ENCODE measurements at regions not wholly inside any gene's neighbourhood (a gene's known extent, or its start where the extent isn't known, plus 50 kb on each side); places are given as distances from the start of the nearest gene placed in this dataset.
"Not testable (repeated sequence)": the region's sequence is repeated elsewhere in the genome, so short reads cannot be mapped to it uniquely, and the experiment has no call there.

DNA sequence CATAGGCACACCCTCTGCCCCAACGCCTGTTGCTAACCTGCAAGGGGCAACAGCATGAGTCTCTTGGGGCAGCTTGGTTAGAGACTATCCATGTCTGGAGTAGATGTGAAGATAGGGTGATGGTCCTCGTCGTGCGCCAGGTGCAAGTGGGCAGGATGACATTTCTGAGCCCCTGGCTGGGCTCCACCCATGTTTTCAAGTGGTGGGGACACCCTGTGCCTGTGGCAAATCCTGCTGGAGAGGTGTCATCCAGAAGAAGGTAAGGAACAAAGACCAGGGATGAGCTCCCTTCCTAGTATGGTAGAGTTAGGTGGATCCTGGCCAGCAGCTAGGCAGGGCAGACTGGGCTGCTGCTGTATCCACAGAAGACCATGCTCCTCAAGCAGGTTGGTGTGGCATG, 152.6 kb downstream of the ABHD5 start:
- TF ChIP-seq EZH2 (IDR thresholded peaks at IDR 0.05; ENCODE audit: low read length) = no peak
- DNase-seq (ENCODE audit: low read depth, low spot score) (no peak), FAIRE-seq (no peak)
- Histone ChIP-seq H4K20me1 (ENCODE audit: control insufficient read depth, extremely low read depth, insufficient read depth, low read length) (no peaks in the 10 kb centered on the region), H3K27me3 (ENCODE audit: control insufficient read depth, extremely low read depth, insufficient read depth, low read length) (peaks cover 4% of the 10 kb centered on the region), H3K9me3 (ENCODE audit: control insufficient read depth, low read depth, low read length) (no peaks in the 10 kb centered on the region), H3K79me2 (ENCODE audit: control insufficient read depth, insufficient read depth, low read length) (no peaks in the 10 kb centered on the region), H3K27ac (ENCODE audit: control insufficient read depth, insufficient read depth, low read length) (no peak overlapping the region), H3K9ac (ENCODE audit: control insufficient read depth, extremely low read depth, insufficient read depth, low read length) (no peak overlapping the region), H3K4me3 (ENCODE audit: control insufficient read depth in 2 of 3, extremely low read depth in 1 of 3, insufficient read depth in 2 of 3, low read depth in 1 of 3, low read length in 3 of 3) (no peak overlapping the region), H3K4me1 (ENCODE audit: control insufficient read depth, extremely low read depth, insufficient read depth, low read length) (no peaks in the 10 kb centered on the region), H3K9me1 (ENCODE audit: control insufficient read depth, extremely low read depth, insufficient read depth, low read length) (no peaks in the 10 kb centered on the region), H3K36me3 (ENCODE audit: control insufficient read depth in 2 of 2, extremely low read depth in 1 of 2, insufficient read depth in 2 of 2, low read length in 2 of 2) (no peaks in the 10 kb centered on the region), H3K4me2 (ENCODE audit: control insufficient read depth, extremely low read depth, insufficient read depth, low read depth, low read length) (no peak overlapping the region), H2AFZ (ENCODE audit: control insufficient read depth, low read length) (no peak overlapping the region)
- dilution Hi-C loops (cut with MboI; ENCODE audit: extremely low pct_ligation_motif_present, low sequenced_read_pairs) = no loop called here

- FAIRE-seq = no peak
- dilution Hi-C loops (cut with MboI; ENCODE audit: extremely low pct_ligation_motif_present, low sequenced_read_pairs) = no loop called here
- no peak for TF ChIP-seq EZH2 (IDR thresholded peaks at IDR 0.05; ENCODE audit: low read length)
- TF ChIP-seq CTCF (optimal IDR thresholded peaks at IDR 0.05 in 1 of 3, IDR thresholded peaks at IDR 0.05 in 1 of 3, conservative IDR thresholded peaks at IDR 0.05 in 1 of 3; ENCODE audit: extremely low read depth in 1 of 3, insufficient read depth in 2 of 3, low read length in 3 of 3) = no peak
Observed at GRCh38 chr3:43844757-43845156, 154.0 kb downstream of the ABHD5 start.

DNA sequence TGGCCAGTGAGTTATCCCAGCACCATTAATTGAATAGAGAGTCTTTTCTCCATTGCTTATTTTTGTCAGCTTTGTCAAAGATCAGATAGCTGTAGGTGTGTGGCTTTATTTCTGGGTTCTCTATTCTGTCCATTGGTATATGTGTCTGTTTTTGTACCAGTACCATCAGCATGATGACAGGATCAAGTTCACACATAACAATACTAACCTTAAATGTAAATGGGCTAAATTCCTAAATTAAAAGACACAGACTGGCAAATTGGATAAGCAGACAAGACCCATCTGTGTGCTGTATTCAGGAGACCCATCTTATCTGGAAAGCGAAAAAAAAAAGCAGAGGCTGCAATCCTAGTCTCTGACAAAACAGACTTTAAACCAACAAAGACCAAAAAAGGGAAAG, 154.8 kb downstream of the ABHD5 start:
- H3K27ac ChIP-seq (ENCODE audit: control insufficient read depth, insufficient read depth, low read length); H3K36me3 ChIP-seq (ENCODE audit: control insufficient read depth in 2 of 2, extremely low read depth in 1 of 2, insufficient read depth in 2 of 2, low read length in 2 of 2); H3K79me2 ChIP-seq (ENCODE audit: control insufficient read depth, insufficient read depth, low read length); H3K4me1 ChIP-seq (ENCODE audit: control insufficient read depth, extremely low read depth, insufficient read depth, low read length); H3K4me2 ChIP-seq (ENCODE audit: control insufficient read depth, extremely low read depth, insufficient read depth, low read depth, low read length); H3K9me3 ChIP-seq (ENCODE audit: control insufficient read depth, low read depth, low read length); H3K27me3 ChIP-seq (ENCODE audit: control insufficient read depth, extremely low read depth, insufficient read depth, low read length); H3K9me1 ChIP-seq (ENCODE audit: control insufficient read depth, extremely low read depth, insufficient read depth, low read length); FAIRE-seq; H3K4me3 ChIP-seq (ENCODE audit: control insufficient read depth in 2 of 3, extremely low read depth in 1 of 3, insufficient read depth in 2 of 3, low read depth in 1 of 3, low read length in 3 of 3); H2AFZ ChIP-seq (ENCODE audit: control insufficient read depth, low read length); H3K9ac ChIP-seq (ENCODE audit: control insufficient read depth, extremely low read depth, insufficient read depth, low read length); DNase-seq (ENCODE audit: low read depth, low spot score); dilution Hi-C loops (cut with MboI; ENCODE audit: extremely low pct_ligation_motif_present, low sequenced_read_pairs); H4K20me1 ChIP-seq (ENCODE audit: control insufficient read depth, extremely low read depth, insufficient read depth, low read length): not testable (repeated sequence)

More at GRCh38 chr3:43844757-43845156, 154.0 kb downstream of the ABHD5 start:
- no peaks in the 10 kb centered on the region for H4K20me1 ChIP-seq (ENCODE audit: control insufficient read depth, extremely low read depth, insufficient read depth, low read length)
- H3K27ac ChIP-seq (ENCODE audit: control insufficient read depth, insufficient read depth, low read length) = no peak overlapping the region
- no peak overlapping the region for H3K4me2 ChIP-seq (ENCODE audit: control insufficient read depth, extremely low read depth, insufficient read depth, low read depth, low read length)
- no peak overlapping the region for H3K9ac ChIP-seq (ENCODE audit: control insufficient read depth, extremely low read depth, insufficient read depth, low read length)
- H3K4me1 ChIP-seq (ENCODE audit: control insufficient read depth, extremely low read depth, insufficient read depth, low read length) = no peaks in the 10 kb centered on the region
- no peak overlapping the region for H3K4me3 ChIP-seq (ENCODE audit: control insufficient read depth in 2 of 3, extremely low read depth in 1 of 3, insufficient read depth in 2 of 3, low read depth in 1 of 3, low read length in 3 of 3)
- no peaks in the 10 kb centered on the region for H3K9me1 ChIP-seq (ENCODE audit: control insufficient read depth, extremely low read depth, insufficient read depth, low read length)
- no peaks in the 10 kb centered on the region for H3K9me3 ChIP-seq (ENCODE audit: control insufficient read depth, low read depth, low read length)
- no peaks in the 10 kb centered on the region for H3K79me2 ChIP-seq (ENCODE audit: control insufficient read depth, insufficient read depth, low read length)
- H3K27me3 ChIP-seq (ENCODE audit: control insufficient read depth, extremely low read depth, insufficient read depth, low read length) = peaks cover 4% of the 10 kb centered on the region
- no peak overlapping the region for H2AFZ ChIP-seq (ENCODE audit: control insufficient read depth, low read length)
- no peaks in the 10 kb centered on the region for H3K36me3 ChIP-seq (ENCODE audit: control insufficient read depth in 2 of 2, extremely low read depth in 1 of 2, insufficient read depth in 2 of 2, low read length in 2 of 2)
- no peak for DNase-seq (ENCODE audit: low read depth, low spot score)

Data from keratinocyte (primary cell).